IPS-18a (cell line): ENCODE measurements at regions not wholly inside any gene's neighbourhood (a gene's known extent, or its start where the extent isn't known, plus 50 kb on each side); places are given as distances from the start of the nearest gene placed in this dataset.
"Not testable (repeated sequence)": the region's sequence is repeated elsewhere in the genome, so short reads cannot be mapped to it uniquely, and the experiment has no call there.

Experiments
- H3K27ac ChIP-seq: one replicate; pipeline ENCODE4 v1.5.1; 2013; ENCODE audit warnings: low read length
- H3K27me3 ChIP-seq: one replicate; pipeline ENCODE4 v1.6.1; 2013; ENCODE audit warnings: mild to moderate bottlenecking, low read length; ENCODE audit not compliant: control insufficient read depth, insufficient read depth
- H3K36me3 ChIP-seq: one replicate; pipeline ENCODE4 v1.6.1; 2013; ENCODE audit warnings: low read depth, low read length; ENCODE audit not compliant: control insufficient read depth
- H3K4me1 ChIP-seq: one replicate; pipeline ENCODE4 v1.6.1; 2013; ENCODE audit warnings: low read depth, low read length; ENCODE audit not compliant: control insufficient read depth
- H3K4me3 ChIP-seq: one replicate; pipeline ENCODE4 v1.5.1; 2013; ENCODE audit warnings: low read length
- H3K9ac ChIP-seq: one replicate; pipeline ENCODE4 v1.6.1; 2013; ENCODE audit warnings: mild to moderate bottlenecking, low read length, moderate library complexity
- H3K9me3 ChIP-seq: one replicate; pipeline ENCODE4 v1.6.1; 2013; ENCODE audit warnings: low read depth, low read length; ENCODE audit not compliant: control insufficient read depth

- not testable (repeated sequence) for H3K27ac ChIP-seq, H3K9ac ChIP-seq, H3K4me3 ChIP-seq, H3K27me3 ChIP-seq, H3K9me3 ChIP-seq, H3K4me1 ChIP-seq, H3K36me3 ChIP-seq
These were observed 203.7 kb downstream of the POM121L12 start for GRCh38 chr7:53239151-53239550.

DNA sequence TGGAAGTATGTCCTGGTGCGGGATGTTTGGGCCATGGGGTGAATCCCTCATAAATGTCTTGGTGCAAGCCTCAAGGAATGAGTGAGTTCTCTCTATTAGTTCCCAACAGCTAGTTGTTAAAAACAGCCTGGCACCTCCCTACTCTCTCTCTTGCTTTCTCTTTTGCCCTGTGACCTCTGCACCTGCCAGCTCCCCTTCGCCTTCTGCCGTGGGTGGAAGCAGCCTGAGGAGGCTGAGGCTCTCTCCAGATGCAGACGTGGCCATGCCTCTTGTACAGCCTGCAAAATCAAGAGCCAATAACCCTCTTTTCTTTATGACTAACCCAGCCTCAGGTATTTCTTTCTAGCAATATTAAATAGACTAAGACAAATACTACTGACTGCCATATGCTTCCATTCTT lies 210.3 kb downstream of the POM121L12 start:
- Histone ChIP-seq H3K36me3 (no peaks in the 10 kb centered on the region), H3K9me3 (no peaks in the 10 kb centered on the region), H3K4me3 (no peak overlapping the region), H3K4me1 (peaks cover 2% of the 10 kb centered on the region), H3K27me3 (no peaks in the 10 kb centered on the region), H3K9ac (no peak overlapping the region), H3K27ac (no peak overlapping the region)

- Histone ChIP-seq H3K27me3 (no peaks in the 10 kb centered on the region), H3K9ac (no peak overlapping the region), H3K9me3 (no peaks in the 10 kb centered on the region), H3K27ac (no peak overlapping the region), H3K36me3 (no peaks in the 10 kb centered on the region), H3K4me1 (peaks cover 14% of the 10 kb centered on the region), H3K4me3 (no peak overlapping the region)
These were observed 211.5 kb downstream of the POM121L12 start for GRCh38 chr7:53246957-53247356.

DNA sequence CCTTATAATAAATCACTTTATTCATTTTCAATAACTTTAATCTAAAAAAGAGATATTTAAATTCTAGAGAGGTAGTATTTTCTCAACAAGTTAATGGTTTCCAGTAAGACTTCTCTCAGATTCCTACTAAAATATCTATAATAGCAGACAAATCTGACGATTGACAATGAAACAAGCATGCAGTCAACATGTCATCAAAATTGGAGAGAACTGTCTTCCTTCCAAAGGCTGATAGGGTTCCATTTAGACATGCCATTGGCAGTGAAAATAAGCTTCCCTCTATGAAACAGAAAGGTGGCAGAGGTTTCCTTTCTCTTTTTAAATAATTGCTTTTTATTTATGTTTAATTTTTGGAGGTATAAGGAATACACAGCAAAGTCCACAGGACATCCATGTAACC lies 217.1 kb downstream of the POM121L12 start:
- peaks cover 14% of the 10 kb centered on the region for H3K4me1 ChIP-seq
- H3K9me3 ChIP-seq = peaks cover 11% of the 10 kb centered on the region
- H3K4me3 ChIP-seq = no peak overlapping the region
- H3K27me3 ChIP-seq = no peaks in the 10 kb centered on the region
- no peak overlapping the region for H3K9ac ChIP-seq
- no peaks in the 10 kb centered on the region for H3K36me3 ChIP-seq
- no peak overlapping the region for H3K27ac ChIP-seq

DNA sequence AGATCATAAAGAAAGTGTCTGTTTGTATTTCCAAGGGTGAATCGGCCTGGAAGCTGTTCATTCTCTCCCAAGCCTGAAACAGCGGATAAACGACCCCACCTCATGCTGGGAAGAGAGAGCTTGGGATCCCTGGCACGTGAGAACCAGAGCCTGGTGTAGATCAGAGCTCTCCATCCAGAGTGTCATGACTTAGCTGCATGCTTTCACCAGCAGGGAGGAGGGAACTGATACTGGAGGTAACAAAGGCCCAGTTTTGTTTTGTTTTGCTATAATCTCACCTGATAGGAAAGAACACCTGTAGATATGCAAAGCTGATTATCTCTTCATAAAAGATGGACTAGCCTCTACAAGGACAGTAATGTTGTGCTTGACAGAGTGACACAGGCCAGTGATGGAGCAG lies 236.6 kb downstream of the POM121L12 start:
- no peak overlapping the region for H3K27ac ChIP-seq
- no peaks in the 10 kb centered on the region for H3K4me1 ChIP-seq
- no peak overlapping the region for H3K9ac ChIP-seq
- H3K27me3 ChIP-seq = no peaks in the 10 kb centered on the region
- H3K4me3 ChIP-seq = no peak overlapping the region
- no peaks in the 10 kb centered on the region for H3K36me3 ChIP-seq
- no peaks in the 10 kb centered on the region for H3K9me3 ChIP-seq

- Histone ChIP-seq H3K36me3 (no peaks in the 10 kb centered on the region), H3K27ac (no peak overlapping the region), H3K9me3 (no peaks in the 10 kb centered on the region), H3K4me1 (no peaks in the 10 kb centered on the region), H3K27me3 (no peaks in the 10 kb centered on the region), H3K4me3 (no peak overlapping the region), H3K9ac (no peak overlapping the region)
These were observed 245.9 kb downstream of the POM121L12 start for GRCh38 chr7:53281312-53281711.

- H3K27ac ChIP-seq = no peak overlapping the region
- H3K4me1 ChIP-seq = no peaks in the 10 kb centered on the region
- H3K27me3 ChIP-seq = no peaks in the 10 kb centered on the region
- no peaks in the 10 kb centered on the region for H3K36me3 ChIP-seq
- no peak overlapping the region for H3K4me3 ChIP-seq
- no peaks in the 10 kb centered on the region for H3K9me3 ChIP-seq
- H3K9ac ChIP-seq = no peak overlapping the region
These were observed 256.9 kb downstream of the POM121L12 start for GRCh38 chr7:53292341-53292740.

GRCh38 chr7:53302496-53303246 lies 267.2 kb downstream of the POM121L12 start:
- Histone ChIP-seq H3K4me1 (no peaks in the 10 kb centered on the region), H3K36me3 (no peaks in the 10 kb centered on the region), H3K9me3 (no peaks in the 10 kb centered on the region), H3K4me3 (no peak overlapping the region), H3K27me3 (no peaks in the 10 kb centered on the region), H3K27ac (no peak overlapping the region), H3K9ac (no peak overlapping the region)

GRCh38 chr7:53303781-53304180 lies 268.3 kb downstream of the POM121L12 start:
- Histone ChIP-seq H3K9ac (no peak overlapping the region), H3K36me3 (no peaks in the 10 kb centered on the region), H3K4me1 (no peaks in the 10 kb centered on the region), H3K4me3 (no peak overlapping the region), H3K27me3 (no peaks in the 10 kb centered on the region), H3K9me3 (no peaks in the 10 kb centered on the region), H3K27ac (no peak overlapping the region)

DNA sequence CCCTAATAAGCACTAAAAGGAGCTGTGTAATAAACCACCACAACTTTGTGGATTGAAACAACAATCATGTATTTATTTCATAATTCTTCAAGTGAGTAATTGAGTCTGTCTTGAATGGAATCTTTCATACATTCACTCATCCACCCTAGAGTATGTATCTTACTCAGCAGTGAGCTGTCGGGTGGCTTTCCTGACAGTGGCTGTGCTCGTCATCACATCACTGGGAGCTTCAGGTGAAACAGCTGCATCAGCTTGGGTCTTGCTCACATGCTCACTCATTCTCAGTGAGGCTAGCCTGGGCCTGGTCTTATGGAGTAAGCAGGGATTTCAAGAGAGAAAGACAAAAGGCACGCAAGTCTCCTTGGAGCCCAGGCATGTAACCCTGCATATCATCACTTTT lies 271.4 kb downstream of the POM121L12 start:
- no peak overlapping the region for H3K9ac ChIP-seq
- H3K27me3 ChIP-seq = no peaks in the 10 kb centered on the region
- no peaks in the 10 kb centered on the region for H3K36me3 ChIP-seq
- no peak overlapping the region for H3K4me3 ChIP-seq
- H3K4me1 ChIP-seq = no peaks in the 10 kb centered on the region
- no peak overlapping the region for H3K27ac ChIP-seq
- no peaks in the 10 kb centered on the region for H3K9me3 ChIP-seq

- no peaks in the 10 kb centered on the region for H3K27me3 ChIP-seq
- H3K4me1 ChIP-seq = peaks cover 3% of the 10 kb centered on the region
- no peaks in the 10 kb centered on the region for H3K36me3 ChIP-seq
- H3K9me3 ChIP-seq = no peaks in the 10 kb centered on the region
- no peak overlapping the region for H3K9ac ChIP-seq
- H3K4me3 ChIP-seq = no peak overlapping the region
- no peak overlapping the region for H3K27ac ChIP-seq
These were observed 275.8 kb downstream of the POM121L12 start for GRCh38 chr7:53311205-53311604.

DNA sequence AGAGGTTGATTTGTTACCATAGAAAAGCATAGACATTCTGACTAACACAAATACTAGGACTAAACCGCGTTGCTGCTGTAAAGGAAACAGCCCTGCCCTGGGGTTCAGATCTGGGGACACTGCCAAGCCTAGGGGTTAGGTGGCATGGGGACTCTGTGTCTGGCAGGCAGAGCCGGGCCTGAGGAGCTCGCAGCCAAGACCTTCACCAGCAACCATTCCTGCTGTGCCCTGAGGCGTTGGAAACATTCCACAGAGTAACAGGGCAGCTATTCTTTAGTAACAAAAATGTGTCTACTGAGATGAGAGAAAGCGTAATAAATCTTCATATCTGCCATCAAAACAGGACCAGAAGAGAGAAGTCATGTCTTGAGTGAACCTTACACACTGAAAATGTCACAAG lies 280.5 kb downstream of the POM121L12 start:
- Histone ChIP-seq H3K4me1 (peaks cover 4% of the 10 kb centered on the region), H3K36me3 (no peaks in the 10 kb centered on the region), H3K9me3 (no peaks in the 10 kb centered on the region), H3K27me3 (no peaks in the 10 kb centered on the region), H3K9ac (no peak overlapping the region), H3K4me3 (no peak overlapping the region), H3K27ac (no peak overlapping the region)
